HS-5 (cell line): ENCODE measurements at regions not wholly inside any gene's neighbourhood (a gene's known extent, or its start where the extent isn't known, plus 50 kb on each side); places are given as distances from the start of the nearest gene placed in this dataset.
"Not testable (repeated sequence)": the region's sequence is repeated elsewhere in the genome, so short reads cannot be mapped to it uniquely, and the experiment has no call there.

ENCODE experiments used
- DNase-seq: peaks from one replicate; pipeline ENCODE4 v3.0.0-alpha.2; 2012; ENCODE audit warnings: low read depth

DNA sequence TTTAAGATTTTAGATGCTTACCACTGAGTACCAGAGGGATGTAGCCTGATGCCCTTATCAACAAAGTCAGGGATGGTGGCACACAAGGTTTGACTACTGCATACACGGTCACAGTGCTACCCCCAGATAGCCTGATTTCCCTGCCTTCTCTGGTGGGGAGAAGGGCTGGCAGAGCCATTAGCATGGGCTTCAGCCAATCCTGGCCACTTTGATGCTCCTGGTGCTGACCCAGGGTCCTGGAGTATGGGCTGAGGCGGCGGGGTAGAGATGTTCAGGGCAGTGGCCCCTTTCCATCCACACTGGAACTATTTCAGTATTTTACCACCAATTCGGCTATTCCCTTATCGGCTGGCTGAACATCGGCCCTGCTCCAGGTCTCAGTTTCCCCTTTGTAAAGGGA is 83.2 kb downstream of the POTEB3 start:
- not testable (repeated sequence) for DNase-seq

DNA sequence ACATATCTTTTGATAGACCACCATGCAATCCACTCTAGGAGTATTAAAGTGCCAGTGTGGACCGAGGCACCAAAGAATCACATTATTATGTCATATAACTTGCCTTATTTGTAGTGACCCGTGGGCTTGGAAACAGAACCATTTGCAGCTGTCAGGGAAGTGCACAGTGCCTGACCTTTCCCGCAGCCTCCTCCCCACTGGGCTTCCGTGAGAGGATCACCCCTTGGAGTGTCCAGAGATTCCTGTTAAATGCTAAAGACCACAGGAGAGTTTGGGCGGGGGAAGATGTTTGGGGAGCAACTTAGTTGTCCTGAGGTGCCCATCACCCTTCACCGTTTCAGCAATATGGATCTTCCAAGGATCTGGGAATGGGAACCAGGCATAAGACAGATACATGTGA is 84.4 kb downstream of the POTEB3 start:
- DNase-seq, result not testable (repeated sequence)

DNA sequence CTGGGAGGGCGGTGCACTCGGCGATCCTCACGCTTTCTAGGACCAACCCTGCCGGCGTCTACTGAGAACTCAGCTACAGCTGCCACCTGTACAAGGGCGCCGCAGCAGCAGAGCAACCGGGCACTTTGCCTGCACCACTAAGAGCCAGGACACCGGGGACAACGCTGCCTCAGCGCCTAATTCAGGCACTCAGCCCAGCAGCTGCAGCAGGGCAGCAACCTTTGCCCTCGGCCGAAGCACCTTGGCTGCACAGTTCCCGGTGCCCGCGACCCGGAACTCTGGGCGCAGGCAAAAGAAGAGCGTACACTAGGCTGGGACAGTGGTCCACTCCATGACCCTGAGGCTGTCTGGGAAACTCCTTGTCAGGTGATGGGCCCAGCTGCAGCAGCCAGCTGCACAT is 85.7 kb downstream of the POTEB3 start:
- not testable (repeated sequence) for DNase-seq

DNA sequence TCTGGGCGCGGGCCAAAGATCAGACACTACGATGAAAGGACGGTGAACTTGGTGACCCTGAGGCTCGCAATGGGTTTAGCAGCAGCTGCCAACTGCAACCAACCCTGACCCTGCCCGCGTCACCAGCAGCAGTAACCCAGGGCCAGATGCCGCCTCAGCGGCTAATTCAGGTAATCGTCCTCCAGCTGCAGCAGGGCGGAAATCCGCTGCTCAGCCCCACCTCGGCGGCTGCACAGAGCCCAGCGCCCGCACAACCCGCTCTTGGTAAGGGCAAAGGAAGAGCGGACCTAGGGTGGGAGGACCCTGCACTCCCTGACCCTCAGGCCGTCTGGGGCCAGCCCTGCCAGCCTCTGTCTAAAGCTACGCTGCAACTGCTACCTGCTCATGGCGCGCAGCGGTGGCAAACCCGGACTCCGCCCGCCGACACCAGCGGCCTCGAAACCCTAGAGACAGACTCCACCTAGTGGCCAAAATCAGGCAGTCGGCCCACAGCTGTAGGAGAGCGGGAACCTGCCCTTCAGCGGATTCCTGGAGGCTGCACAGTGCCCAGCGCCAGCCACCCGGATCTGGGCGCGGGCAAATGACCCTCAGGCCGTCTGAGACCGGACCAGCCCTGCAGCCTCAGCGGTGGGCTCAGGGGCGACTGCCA is 87.5 kb downstream of the POTEB3 start:
- not testable (repeated sequence) for DNase-seq

DNA sequence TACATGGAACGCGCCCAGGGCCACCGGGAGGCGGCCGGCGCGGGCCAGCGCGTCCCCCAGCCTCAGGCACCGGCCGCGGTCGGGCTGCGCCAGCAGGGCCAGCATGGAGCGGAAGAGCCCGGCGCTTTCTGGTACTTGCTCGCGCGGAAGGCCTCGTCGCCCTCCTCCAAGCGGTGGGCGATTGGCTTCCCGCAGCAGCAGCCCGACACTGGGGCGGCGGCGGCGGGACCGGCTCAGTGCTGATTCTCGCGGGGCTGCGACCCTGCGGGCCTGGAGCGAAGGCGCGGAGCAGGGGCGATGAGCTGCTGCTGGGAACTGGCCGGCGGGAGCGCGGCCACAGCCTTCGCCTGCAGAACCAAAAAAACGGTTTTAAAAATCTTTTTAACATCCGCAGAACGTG is 95.3 kb downstream of the POTEB3 start:
- DNase-seq, result not testable (repeated sequence)

DNA sequence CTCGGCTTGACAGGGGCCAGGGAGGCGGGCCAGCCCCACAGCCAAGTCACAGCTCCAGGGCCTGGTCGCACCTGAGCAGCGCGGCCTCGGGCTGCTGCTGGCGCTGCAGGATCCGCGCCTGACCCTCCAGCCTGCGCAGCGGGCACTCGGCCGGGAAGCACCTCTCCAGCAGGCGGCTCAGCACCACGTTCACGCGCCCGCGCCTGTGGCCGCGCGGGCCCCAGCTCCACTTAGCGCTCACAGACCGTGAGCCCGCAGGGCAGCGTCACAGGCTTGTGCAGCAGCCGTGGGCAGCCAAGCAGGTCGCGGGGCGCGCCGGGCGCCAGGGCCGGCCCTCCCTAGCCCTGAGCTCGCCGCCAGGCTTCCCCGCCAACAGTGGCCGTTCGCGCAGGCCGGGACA is 95.8 kb downstream of the POTEB3 start:
- DNase-seq, result not testable (repeated sequence)

DNA sequence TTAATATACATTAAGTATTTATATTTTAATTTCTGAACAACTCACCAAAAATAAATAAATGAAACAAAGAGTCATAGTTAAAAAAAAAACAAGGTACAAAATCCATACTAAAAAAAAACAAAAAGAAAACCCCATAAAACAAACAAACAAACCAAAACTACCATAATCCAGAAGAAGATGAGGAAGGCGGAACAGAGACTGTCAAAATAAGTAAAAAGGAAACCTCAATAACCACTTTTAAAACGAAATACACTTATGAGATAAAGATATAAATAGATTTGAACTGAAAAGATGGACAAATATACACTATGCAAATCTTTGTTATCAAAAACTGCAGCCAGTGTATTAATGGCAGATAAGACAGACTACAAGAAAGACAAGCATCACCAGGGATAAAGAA is 103.3 kb downstream of the POTEB3 start:
- DNase-seq, result not testable (repeated sequence)

DNA sequence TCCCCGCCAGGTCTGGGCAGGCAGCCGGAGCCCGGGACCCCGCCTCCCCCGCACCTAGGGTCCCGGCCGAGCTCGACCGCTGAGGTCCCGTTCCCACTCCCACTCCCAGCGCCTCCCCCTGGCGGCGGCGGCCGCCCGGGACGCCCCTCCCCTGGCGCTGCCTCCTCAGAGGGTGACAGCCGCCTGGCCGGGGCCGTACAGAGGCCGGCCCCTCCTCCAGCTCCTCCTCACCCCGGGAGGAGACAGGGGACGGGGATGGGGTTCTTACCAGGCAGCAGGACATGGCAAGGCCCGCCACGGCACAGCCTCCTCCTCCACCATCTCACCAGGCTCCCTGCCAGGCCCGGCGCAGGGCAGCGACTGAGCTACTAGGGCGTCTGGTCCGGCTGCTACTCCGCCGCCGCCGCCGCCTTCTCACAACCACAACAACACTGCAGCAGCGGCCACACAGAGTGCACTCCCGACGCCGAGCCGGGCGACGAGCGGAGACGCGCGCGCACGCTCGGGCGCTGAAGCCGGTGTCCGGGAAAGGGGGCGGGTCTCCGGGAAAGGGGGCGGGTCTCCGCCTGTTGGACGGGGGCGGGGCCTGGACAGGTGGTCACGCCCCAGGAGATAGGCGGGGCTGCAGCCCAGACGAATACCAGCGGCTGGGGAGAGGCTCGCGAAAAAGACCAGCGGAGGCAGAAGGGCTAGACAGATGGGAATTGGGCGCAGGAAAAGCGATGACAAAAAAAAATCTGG is 115.4 kb downstream of the POTEB3 start:
- DNase-seq, result not testable (repeated sequence)

DNA sequence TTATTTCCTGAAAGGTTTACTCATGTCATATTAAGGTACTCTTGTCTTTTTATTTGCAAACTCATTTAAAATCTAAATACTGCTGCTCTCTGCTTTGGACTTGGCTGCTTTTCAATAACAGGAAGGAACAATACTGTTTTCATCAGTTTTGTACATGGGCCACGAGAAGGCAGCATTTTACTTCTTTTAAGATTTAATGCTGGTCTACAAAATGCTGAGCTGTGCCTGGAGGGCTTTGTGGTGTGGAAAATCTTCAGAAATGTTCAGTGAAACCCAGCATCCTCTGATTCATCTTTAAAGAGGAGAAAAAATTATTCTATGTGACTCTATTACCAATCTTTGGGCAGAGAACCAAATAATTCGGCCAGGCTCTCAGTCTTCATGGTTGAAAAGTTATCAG is 155.9 kb downstream of the POTEB3 start:
- DNase-seq, result not testable (repeated sequence)

DNA sequence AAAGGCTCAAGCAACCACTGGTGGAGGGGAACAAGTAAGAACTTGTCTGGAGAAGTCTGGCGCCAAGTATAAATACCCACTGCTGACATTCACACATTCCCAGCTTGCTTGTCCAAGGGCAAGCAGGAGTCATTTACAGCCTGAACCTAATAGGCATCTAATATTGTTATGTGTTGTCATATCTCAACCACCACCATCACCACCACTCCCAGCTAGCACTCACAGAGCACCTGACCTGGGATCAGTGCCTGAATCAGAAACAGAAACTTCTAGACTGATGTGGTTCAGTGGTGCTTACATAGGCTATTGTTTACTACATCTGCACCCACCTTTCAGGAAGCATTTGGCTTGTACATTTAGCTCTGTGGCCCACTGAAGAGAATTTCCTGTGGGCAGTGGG is 157.1 kb downstream of the POTEB3 start:
- DNase-seq, result not testable (repeated sequence)

DNA sequence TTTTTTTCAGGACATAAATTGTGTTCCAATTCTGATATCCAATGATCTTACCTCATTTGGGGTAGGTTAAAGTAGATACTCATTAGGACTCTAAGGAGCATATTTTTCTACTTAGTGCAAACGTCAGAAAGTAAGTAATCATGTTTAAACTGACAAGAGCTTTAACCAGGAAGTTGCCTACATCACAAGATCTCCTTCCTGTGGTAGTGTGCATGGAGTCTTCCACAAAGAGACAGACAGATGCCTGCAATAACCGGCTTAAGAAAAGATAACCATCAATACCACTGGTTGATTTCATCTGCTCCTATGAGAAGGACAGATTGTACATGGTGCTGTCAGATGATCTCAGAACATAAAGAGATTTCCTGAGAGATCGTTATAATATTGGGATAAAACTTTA is 160.0 kb downstream of the POTEB3 start:
- DNase-seq, result not testable (repeated sequence)

DNA sequence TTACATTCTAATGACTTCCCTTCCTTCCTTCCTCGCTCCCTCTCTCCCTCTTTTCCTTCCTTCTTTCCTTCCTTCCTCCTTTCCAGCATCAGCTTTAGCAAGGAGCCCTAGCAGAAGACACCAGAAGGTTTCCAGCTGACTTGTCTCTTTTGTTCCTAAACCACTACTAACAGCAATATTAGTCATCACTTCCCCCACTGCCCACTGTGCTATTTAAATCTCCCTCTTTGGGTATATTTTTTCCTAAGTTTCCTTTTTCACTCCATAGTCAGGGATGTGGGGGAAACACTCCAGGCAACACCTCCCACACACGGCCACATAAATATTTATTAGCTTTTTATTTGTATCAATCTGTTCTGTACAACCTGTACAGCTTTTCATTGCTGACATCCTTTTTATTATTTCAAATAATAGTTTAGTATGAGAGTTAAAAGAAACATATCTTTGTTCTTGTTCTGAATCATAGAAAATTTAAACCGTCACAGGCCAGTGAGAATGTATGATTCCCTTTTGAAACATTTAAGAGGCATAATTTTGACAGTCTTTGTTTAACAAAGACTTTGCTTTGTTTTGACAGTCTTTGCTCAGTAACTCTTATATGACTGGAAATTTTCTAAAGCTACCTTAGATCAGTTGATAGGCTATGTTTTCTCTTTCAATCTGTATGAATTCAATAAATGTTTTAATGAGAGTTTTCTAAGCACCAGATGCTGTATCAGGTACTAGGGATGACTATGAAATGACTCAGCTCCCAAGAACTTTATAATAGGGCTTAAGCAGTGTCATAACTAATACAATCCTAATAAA is 167.9 kb downstream of the POTEB3 start:
- peak; percentile 47 for DNase-seq

DNA sequence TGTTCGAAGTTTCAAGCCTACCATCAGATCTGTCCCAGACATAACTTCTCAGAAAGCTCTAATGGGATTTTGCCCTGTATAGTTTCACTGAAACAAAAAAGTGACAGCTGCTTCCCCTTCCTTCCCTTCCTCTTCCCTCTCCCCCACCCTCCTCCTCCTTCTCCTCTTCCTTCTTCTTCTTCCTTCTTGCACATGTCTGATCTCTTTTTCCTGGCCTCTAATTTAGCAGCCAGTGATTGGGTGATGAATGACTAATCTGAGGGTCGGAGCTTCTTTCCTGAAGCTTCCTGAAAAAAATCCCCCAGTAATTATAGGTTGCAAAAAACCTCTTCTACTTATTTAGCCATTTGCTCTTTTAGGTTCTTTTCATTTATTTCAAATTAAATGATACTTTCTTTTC is 168.7 kb downstream of the POTEB3 start:
- DNase-seq, result no peak

DNA sequence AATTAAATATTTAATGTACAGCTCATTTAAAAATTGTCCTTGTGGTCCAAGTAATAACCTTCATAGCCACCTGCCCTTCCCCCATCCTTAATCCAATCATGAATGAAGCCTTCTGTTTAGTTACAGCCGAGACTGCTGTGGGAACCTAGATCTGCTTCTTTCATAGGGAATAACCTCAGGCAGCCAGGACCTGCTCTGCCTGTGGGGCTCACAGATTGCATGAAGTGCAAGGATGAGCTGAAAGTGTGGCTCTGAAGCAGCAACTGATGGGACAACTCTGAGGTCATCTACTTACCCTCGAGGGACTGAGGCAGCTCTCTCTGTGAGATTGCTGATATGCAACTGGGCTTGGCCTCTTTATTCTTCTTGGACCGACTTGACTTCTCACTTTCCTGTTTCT is 169.8 kb downstream of the POTEB3 start:
- no peak for DNase-seq

DNA sequence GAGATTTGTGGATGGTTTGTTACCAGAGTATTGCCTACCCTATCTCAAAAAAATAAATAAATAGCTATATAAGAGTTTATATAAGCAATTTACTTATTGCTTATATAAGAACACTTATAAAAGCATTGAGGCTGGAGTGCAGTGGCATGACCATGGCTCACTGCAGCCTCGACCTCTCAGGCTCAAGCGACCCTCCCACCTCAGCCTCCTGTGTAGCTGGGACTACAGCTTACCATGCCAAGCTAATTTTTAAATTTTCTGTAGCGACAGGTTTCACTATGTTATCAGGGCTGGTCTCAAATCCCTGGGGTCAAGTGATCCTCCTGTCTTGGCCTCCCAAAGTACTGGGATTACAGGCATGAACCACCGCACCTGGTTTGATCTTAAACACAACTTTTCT is 170.6 kb downstream of the POTEB3 start:
- DNase-seq, result not testable (repeated sequence)

DNA sequence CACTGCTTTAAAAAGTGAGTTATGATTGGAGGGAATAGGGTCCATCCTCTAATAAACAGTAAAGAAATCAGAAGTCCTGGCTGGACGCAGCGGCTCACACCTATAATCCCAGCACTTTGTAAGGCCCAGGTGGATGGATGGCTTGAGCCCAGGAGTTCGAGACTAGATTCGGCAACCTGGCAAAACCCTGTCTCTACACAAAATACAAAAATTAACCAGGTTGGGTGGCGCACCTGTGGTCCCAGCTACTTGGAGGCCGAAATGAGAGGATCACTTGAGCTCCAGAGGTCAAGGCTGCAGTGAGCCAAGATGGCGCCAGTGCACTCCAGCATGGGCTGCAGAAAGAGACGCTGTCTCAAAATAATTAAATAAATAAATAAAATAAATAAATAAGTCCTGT is 171.2 kb downstream of the POTEB3 start:
- DNase-seq, result no peak

DNA sequence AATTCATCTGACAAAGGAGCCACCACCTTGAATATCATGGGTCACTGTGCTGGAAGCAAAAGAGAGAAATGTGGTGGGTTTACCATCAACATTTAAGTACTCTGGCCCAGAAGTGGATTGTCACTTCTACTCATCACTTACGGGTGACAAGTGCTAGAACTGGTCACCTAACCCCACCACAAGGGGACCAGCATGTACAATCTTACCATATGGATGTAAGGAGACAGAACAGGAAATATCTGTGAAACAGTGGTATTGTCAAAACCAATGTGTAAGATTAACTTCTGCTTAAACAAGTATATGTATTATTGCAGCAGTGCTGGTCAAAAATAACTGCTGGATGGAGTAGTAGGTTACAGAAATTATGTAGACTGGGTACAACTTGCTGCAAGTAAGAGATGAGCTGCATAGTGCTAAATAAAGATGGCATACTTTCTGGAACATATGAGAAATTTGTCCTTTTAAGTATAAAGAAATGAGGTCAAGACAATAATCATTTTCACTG is 171.8 kb downstream of the POTEB3 start:
- no peak for DNase-seq

DNA sequence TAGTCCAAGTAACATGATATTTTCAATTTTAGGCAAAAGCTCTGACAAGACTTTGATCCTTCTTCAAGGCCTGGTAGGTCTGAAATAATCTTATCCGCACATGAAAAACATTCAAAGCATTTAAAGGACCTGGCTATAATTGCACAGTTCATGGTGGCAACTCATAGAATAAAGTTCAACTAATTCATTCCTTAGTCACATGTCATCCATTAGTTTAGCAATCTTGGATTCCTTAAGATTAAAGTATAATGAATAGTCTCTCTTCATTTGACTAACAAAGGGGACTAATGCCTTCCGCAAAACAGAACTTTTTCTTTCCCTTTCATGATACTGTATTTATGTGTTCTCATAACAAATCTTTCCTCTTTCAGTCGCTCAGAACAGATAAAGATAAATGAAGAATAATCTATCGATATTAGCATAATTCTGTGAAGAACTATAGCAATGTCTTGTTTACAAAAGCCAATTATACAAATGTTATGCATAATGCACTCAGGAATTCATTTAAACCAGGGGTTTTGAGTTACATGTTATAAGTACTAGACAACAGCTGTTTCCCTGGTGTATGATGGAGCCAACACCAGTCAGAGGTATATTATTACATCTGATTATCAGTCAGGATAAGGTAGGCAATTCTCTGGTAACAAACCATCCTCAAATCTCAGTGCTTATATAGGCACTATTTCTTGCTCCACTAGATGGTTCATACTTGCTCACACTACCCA is 172.5 kb downstream of the POTEB3 start:
- no peak for DNase-seq

DNA sequence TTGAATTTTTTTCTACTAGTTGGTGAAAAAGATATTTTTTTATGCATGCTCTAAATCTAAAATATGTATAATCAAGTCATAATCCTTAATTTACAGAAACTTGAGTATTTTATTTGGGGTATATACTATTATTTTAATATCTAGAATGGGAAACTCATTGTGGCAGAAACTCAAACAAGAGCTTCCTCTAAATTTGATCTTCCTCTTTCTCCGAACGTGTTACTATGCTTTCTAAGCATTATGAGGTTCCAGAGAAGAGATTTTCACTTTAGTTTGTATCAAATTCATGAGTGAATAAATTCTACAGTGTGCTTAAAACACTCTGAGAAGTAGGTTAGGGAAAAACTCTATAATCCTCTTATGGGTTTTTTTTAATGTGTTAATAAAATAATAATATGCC is 173.1 kb downstream of the POTEB3 start:
- no peak for DNase-seq

DNA sequence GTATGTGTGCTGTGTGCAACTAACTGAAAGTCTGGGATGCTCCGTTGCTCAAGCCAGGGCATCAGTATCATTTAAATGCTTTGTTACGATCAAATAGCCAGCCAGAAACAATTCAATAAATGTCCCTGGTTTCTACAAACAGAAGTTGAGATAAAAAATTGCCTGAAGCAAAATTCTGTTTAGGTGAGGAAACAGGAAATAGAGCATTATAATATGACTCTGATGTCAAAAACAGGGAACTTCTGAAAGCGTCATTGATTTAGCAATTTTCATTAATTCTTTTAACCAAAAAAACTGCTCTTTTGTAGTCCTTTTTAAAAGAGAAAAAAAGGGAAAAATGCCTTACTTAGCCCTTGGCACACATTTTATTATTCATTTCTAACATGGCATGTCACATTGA is 174.7 kb downstream of the POTEB3 start:
- not testable (repeated sequence) for DNase-seq

DNA sequence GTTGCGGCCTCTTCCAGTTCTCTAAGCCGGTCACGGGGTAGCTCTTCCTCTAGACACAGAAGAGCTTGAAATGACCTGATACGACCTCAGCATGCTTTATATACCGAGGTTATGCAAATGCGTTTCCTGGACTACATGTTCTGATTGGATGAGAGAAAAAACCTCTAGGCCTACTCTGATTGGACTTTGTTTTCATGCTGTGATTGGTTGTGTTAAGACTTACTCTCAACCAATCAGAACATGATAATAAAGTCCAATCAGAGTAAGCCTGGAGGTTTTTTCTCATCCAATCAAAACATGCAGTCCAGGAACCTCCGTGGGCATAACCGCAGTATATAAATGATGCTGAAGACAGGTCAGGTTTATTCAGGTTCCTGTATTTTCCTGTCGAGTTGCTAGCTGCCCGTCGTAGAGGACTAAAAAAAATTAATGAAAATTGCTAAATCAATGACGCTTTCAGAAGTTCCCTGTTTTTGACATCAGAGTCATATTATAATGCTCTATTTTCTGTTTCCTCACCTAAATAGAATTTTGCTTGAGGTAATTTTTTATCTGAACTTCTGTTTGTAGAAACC is 177.4 kb downstream of the POTEB3 start:
- DNase-seq, result no peak
